ENCODE measurements at regions not wholly inside any gene's neighbourhood (a gene's known extent, or its start where the extent isn't known, plus 50 kb on each side); places are given as distances from the start of the nearest gene placed in this dataset.

- DNase-seq (ENCODE audit: low read depth), result no peak
- Histone ChIP-seq H3K36me3 (ENCODE audit: control insufficient read depth, insufficient read depth, low read length) (no peaks in the 10 kb centered on the region), H3K4me3 (ENCODE audit: low read depth, low read length) (no peak overlapping the region), H3K27me3 (ENCODE audit: control insufficient read depth, insufficient read depth, low read length) (no peaks in the 10 kb centered on the region)
- TF ChIP-seq, protein P1, sequence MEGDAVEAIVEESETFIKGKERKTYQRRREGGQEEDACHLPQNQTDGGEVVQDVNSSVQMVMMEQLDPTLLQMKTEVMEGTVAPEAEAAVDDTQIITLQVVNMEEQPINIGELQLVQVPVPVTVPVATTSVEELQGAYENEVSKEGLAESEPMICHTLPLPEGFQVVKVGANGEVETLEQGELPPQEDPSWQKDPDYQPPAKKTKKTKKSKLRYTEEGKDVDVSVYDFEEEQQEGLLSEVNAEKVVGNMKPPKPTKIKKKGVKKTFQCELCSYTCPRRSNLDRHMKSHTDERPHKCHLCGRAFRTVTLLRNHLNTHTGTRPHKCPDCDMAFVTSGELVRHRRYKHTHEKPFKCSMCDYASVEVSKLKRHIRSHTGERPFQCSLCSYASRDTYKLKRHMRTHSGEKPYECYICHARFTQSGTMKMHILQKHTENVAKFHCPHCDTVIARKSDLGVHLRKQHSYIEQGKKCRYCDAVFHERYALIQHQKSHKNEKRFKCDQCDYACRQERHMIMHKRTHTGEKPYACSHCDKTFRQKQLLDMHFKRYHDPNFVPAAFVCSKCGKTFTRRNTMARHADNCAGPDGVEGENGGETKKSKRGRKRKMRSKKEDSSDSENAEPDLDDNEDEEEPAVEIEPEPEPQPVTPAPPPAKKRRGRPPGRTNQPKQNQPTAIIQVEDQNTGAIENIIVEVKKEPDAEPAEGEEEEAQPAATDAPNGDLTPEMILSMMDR (IDR thresholded peaks at IDR 0.05; ENCODE audit: insufficient read depth, low read length, poor library complexity, severe bottlenecking), result no peak
These were observed 96.9 kb upstream of the HABP2 start for GRCh38 chr10:113455947-113456346.

GRCh38 chr10:113456741-113457140 lies 96.1 kb upstream of the HABP2 start:
- TF ChIP-seq, protein P1 (IDR thresholded peaks at IDR 0.05; ENCODE audit: insufficient read depth, low read length, poor library complexity, severe bottlenecking), result no peak
- Histone ChIP-seq H3K36me3 (ENCODE audit: control insufficient read depth, insufficient read depth, low read length) (no peaks in the 10 kb centered on the region), H3K27me3 (ENCODE audit: control insufficient read depth, insufficient read depth, low read length) (no peaks in the 10 kb centered on the region), H3K4me3 (ENCODE audit: low read depth, low read length) (no peak overlapping the region)
- no peak for DNase-seq (ENCODE audit: low read depth)

DNA sequence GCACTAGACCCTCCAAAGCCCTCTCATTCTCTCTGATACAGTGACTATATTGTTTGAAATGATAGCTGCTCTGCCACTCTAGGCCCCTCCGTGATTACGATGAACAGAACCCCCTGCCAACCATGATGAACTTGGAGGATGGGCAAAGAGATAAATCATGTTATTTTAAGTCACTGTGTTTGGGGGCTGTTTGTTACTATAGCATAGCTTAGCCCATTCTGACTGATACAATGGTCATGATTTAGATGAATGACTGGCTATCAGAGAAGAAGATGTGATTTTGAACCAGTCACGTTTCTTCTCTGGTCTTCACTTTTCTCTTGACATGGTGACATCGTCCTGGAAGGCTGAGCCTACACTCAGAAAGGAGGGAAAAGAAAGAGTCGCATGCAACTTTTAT lies 95.4 kb upstream of the HABP2 start:
- Histone ChIP-seq H3K27me3 (ENCODE audit: control insufficient read depth, insufficient read depth, low read length) (no peaks in the 10 kb centered on the region), H3K36me3 (ENCODE audit: control insufficient read depth, insufficient read depth, low read length) (no peaks in the 10 kb centered on the region), H3K4me3 (ENCODE audit: low read depth, low read length) (no peak overlapping the region)
- TF ChIP-seq, protein P1 (IDR thresholded peaks at IDR 0.05; ENCODE audit: insufficient read depth, low read length, poor library complexity, severe bottlenecking), result no peak
- no peak for DNase-seq (ENCODE audit: low read depth)

DNA sequence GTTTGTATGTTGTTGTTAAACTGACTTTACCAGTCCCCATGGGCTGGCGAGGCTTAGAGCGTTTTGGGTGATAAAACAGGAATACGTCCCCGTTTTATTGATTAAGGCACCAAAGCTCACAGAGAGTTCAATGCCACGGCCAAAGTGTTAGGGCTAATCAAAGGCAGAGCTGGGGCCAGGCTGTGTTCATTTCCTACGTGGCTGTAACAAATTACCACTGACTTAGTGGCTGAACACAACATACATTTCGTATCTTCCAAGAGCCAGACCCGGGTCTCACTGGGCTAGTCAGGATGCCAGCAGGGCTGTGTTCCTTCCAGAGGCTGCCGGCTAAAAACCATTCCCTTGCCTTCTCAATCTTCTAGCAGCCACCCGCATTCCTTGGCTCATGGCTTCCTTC lies 94.4 kb upstream of the HABP2 start:
- TF ChIP-seq, protein P1 (IDR thresholded peaks at IDR 0.05; ENCODE audit: insufficient read depth, low read length, poor library complexity, severe bottlenecking), result no peak
- no peaks in the 10 kb centered on the region for H3K27me3 ChIP-seq (ENCODE audit: control insufficient read depth, insufficient read depth, low read length)

GRCh38 chr10:113458944-113459343 lies 93.9 kb upstream of the HABP2 start:
- TF ChIP-seq, protein P1 (IDR thresholded peaks at IDR 0.05; ENCODE audit: insufficient read depth, low read length, poor library complexity, severe bottlenecking), result no peak
- no peak overlapping the region for H3K4me3 ChIP-seq (ENCODE audit: low read depth, low read length)
- DNase-seq (ENCODE audit: low read depth), result no peak
- H3K36me3 ChIP-seq (ENCODE audit: control insufficient read depth, insufficient read depth, low read length), result no peaks in the 10 kb centered on the region
- no peaks in the 10 kb centered on the region for H3K27me3 ChIP-seq (ENCODE audit: control insufficient read depth, insufficient read depth, low read length)

More for the DNA sequence above, 94.4 kb upstream of the HABP2 start:
- Histone ChIP-seq H3K36me3 (ENCODE audit: control insufficient read depth, insufficient read depth, low read length) (no peaks in the 10 kb centered on the region), H3K4me3 (ENCODE audit: low read depth, low read length) (no peak overlapping the region)
- DNase-seq (ENCODE audit: low read depth), result no peak

DNA sequence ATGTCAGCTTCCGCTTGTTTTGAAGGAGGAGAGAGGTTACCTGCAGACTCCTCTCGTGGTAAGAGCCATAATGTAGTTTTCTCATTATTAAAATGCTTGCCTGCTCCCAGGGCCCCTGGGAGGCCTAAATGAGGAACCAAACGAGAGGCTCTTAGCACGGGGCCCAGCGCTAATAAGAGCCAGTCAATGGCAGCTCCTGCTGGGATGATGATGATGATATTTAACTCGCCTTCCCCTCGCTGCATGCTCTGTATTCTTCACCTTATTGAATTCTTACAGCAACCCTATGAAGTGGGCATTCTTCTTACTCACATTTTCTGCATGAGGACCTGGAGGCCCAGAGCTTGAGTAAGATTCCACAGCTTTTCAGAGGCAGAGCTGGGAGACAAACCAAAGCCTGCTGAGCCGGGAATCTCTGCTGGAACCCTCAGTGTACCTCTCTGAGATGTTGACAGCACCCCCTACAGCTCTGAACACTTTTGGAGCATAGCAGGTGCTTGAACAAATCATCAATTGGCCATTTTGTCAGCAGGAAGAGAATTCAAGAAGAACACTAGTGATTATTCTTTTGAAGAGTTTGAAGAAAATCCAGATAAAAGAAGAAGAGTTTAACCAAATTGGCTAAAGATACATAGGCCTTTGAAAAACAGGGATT lies 93.1 kb upstream of the HABP2 start:
- H3K27me3 ChIP-seq (ENCODE audit: control insufficient read depth, insufficient read depth, low read length), result no peaks in the 10 kb centered on the region
- TF ChIP-seq, protein P1 (IDR thresholded peaks at IDR 0.05; ENCODE audit: insufficient read depth, low read length, poor library complexity, severe bottlenecking), result no peak
- H3K4me3 ChIP-seq (ENCODE audit: low read depth, low read length), result no peak overlapping the region
- DNase-seq (ENCODE audit: low read depth), result no peak
- H3K36me3 ChIP-seq (ENCODE audit: control insufficient read depth, insufficient read depth, low read length), result no peaks in the 10 kb centered on the region
